ENCODE measurements at regions not wholly inside any gene's neighbourhood (a gene's known extent, or its start where the extent isn't known, plus 50 kb on each side); places are given as distances from the start of the nearest gene placed in this dataset.

DNA sequence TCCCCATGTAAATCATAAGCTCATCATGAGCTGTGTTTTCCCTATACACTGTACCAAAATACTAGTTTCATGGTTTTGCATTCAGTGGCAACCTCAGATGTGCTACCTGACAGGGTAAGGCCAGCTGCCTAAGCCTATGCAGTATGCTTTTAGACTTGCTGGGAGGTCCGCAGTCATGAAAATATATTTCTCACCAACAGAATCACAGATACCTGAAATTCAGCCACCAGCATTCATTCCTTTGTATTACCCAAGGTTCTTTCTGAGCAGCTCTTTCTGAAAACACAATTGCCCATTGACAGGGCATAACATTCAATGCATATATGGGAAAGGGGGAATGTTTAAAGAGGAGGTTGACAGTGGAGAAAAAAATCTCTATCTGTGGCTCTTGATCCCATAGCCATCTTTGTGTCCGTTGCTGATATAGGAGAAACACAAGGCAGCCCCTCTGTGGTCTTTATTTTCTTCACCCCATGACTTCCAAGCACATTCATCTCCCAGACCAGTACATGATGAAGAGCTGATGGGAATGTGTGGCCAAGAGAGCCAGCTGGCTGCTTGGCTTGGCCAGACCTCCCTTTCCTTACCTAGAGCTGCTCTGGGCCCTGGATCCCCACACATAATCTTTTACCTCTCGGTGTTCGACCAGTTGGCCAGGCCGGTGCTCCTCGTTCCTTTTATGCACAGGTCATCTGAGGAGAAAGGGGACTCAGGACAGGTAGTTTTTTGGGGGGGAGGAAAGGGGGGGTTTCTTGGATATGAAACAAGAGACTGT, 162.9 kb downstream of the KCNA5 start:
- TF ChIP-seq, protein P1, sequence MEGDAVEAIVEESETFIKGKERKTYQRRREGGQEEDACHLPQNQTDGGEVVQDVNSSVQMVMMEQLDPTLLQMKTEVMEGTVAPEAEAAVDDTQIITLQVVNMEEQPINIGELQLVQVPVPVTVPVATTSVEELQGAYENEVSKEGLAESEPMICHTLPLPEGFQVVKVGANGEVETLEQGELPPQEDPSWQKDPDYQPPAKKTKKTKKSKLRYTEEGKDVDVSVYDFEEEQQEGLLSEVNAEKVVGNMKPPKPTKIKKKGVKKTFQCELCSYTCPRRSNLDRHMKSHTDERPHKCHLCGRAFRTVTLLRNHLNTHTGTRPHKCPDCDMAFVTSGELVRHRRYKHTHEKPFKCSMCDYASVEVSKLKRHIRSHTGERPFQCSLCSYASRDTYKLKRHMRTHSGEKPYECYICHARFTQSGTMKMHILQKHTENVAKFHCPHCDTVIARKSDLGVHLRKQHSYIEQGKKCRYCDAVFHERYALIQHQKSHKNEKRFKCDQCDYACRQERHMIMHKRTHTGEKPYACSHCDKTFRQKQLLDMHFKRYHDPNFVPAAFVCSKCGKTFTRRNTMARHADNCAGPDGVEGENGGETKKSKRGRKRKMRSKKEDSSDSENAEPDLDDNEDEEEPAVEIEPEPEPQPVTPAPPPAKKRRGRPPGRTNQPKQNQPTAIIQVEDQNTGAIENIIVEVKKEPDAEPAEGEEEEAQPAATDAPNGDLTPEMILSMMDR (IDR thresholded peaks at IDR 0.05): no peak
- TF ChIP-seq POLR2A (IDR thresholded peaks at IDR 0.05): no peak
